ENCODE measurements at regions not wholly inside any gene's neighbourhood (a gene's known extent, or its start where the extent isn't known, plus 50 kb on each side); places are given as distances from the start of the nearest gene placed in this dataset.
"Not testable (repeated sequence)": the region's sequence is repeated elsewhere in the genome, so short reads cannot be mapped to it uniquely, and the experiment has no call there.

GRCh38 chr18:1760901-1761300 lies 810.4 kb downstream of the METTL4 start:
- DNase-seq, result no peak

- no peak for DNase-seq
Observed at GRCh38 chr18:1774261-1774660, 797.0 kb downstream of the METTL4 start.

GRCh38 chr18:1777843-1778242 lies 793.5 kb downstream of the METTL4 start:
- no peak for DNase-seq

- no peak for DNase-seq
Observed at GRCh38 chr18:1778496-1779178, 792.7 kb downstream of the METTL4 start.

GRCh38 chr18:1779587-1779986 lies 791.7 kb downstream of the METTL4 start:
- DNase-seq, result peak; percentile 59

GRCh38 chr18:1784113-1784512 lies 787.2 kb downstream of the METTL4 start:
- no peak for DNase-seq

- not testable (repeated sequence) for DNase-seq
Observed at GRCh38 chr18:1785980-1786379, 785.3 kb downstream of the METTL4 start.

- DNase-seq, result no peak
Observed at GRCh38 chr18:1796636-1797035, 774.7 kb downstream of the METTL4 start.

- DNase-seq, result no peak
Observed at GRCh38 chr18:1797235-1797634, 774.1 kb downstream of the METTL4 start.

GRCh38 chr18:1805521-1805920 lies 765.8 kb downstream of the METTL4 start:
- DNase-seq, result no peak

- no peak for DNase-seq
Observed at GRCh38 chr18:1806884-1807615, 764.3 kb downstream of the METTL4 start.

- no peak for DNase-seq
Observed at GRCh38 chr18:1811282-1811681, 760.0 kb downstream of the METTL4 start.

- DNase-seq, result no peak
Observed at GRCh38 chr18:1825296-1825695, 746.0 kb downstream of the METTL4 start.

GRCh38 chr18:1840878-1841277 lies 730.4 kb downstream of the METTL4 start:
- DNase-seq, result no peak

GRCh38 chr18:1846640-1847039 lies 724.7 kb downstream of the METTL4 start:
- no peak for DNase-seq

GRCh38 chr18:1848716-1849115 lies 722.6 kb downstream of the METTL4 start:
- no peak for DNase-seq

- no peak for DNase-seq
Observed at GRCh38 chr18:1849386-1849785, 721.9 kb downstream of the METTL4 start.

- DNase-seq, result not testable (repeated sequence)
Observed at GRCh38 chr18:1857281-1857680, 714.0 kb downstream of the METTL4 start.

GRCh38 chr18:1861473-1861872 lies 709.8 kb downstream of the METTL4 start:
- no peak for DNase-seq

- no peak for DNase-seq
Observed at GRCh38 chr18:1865869-1866268, 705.4 kb downstream of the METTL4 start.

- no peak for DNase-seq
Observed at GRCh38 chr18:1872274-1872673, 699.0 kb downstream of the METTL4 start.

GRCh38 chr18:1875219-1875618 lies 696.1 kb downstream of the METTL4 start:
- DNase-seq, result no peak

GRCh38 chr18:1884623-1885022 lies 686.7 kb downstream of the METTL4 start:
- DNase-seq, result no peak

GRCh38 chr18:1891641-1892040 lies 679.7 kb downstream of the METTL4 start:
- no peak for DNase-seq

- no peak for DNase-seq
Observed at GRCh38 chr18:1892191-1892590, 679.1 kb downstream of the METTL4 start.
